ENCODE measurements at regions not wholly inside any gene's neighbourhood (a gene's known extent, or its start where the extent isn't known, plus 50 kb on each side); places are given as distances from the start of the nearest gene placed in this dataset.

GRCh38 chr12:73424484-73424883, 1113.2 kb upstream of the ATXN7L3B start:
- Histone ChIP-seq H3K4me3 (ENCODE audit: low read depth, low read length) (no peak overlapping the region), H3K9me3 (ENCODE audit: control insufficient read depth, low read length) (no peaks in the 10 kb centered on the region), H3K27me3 (ENCODE audit: control insufficient read depth, insufficient read depth, low read length) (no peaks in the 10 kb centered on the region), H3K4me2 (ENCODE audit: low read length) (no peak overlapping the region), H3K27ac (no peak overlapping the region), H3K9ac (no peak overlapping the region), H3K79me2 (no peaks in the 10 kb centered on the region), H2AFZ (no peak overlapping the region), H3K4me1 (no peaks in the 10 kb centered on the region), H3K36me3 (ENCODE audit: control insufficient read depth, insufficient read depth, low read length) (no peaks in the 10 kb centered on the region)
- TF ChIP-seq CTCF (IDR thresholded peaks at IDR 0.05), result no peak

GRCh38 chr12:73445658-73446324, 1091.8 kb upstream of the ATXN7L3B start:
- H3K9ac ChIP-seq, result no peak overlapping the region
- H3K27ac ChIP-seq, result no peak overlapping the region
- H3K36me3 ChIP-seq (ENCODE audit: control insufficient read depth, insufficient read depth, low read length), result no peaks in the 10 kb centered on the region
- H2AFZ ChIP-seq, result no peak overlapping the region
- H3K4me1 ChIP-seq, result no peaks in the 10 kb centered on the region
- H3K4me3 ChIP-seq (ENCODE audit: low read depth, low read length), result no peak overlapping the region
- no peak for TF ChIP-seq CTCF (IDR thresholded peaks at IDR 0.05)
- H3K4me2 ChIP-seq (ENCODE audit: low read length), result no peak overlapping the region
- no peaks in the 10 kb centered on the region for H3K79me2 ChIP-seq
- H3K9me3 ChIP-seq (ENCODE audit: control insufficient read depth, low read length), result no peaks in the 10 kb centered on the region
- no peaks in the 10 kb centered on the region for H3K27me3 ChIP-seq (ENCODE audit: control insufficient read depth, insufficient read depth, low read length)

GRCh38 chr12:73452672-73453469, 1084.8 kb upstream of the ATXN7L3B start:
- no peaks in the 10 kb centered on the region for H3K9me3 ChIP-seq (ENCODE audit: control insufficient read depth, low read length)
- H3K4me2 ChIP-seq (ENCODE audit: low read length), result no peak overlapping the region
- H3K4me3 ChIP-seq (ENCODE audit: low read depth, low read length), result no peak overlapping the region
- H3K9ac ChIP-seq, result no peak overlapping the region
- H3K4me1 ChIP-seq, result no peaks in the 10 kb centered on the region
- H3K36me3 ChIP-seq (ENCODE audit: control insufficient read depth, insufficient read depth, low read length), result no peaks in the 10 kb centered on the region
- H2AFZ ChIP-seq, result no peak overlapping the region
- no peak overlapping the region for H3K27ac ChIP-seq
- H3K27me3 ChIP-seq (ENCODE audit: control insufficient read depth, insufficient read depth, low read length), result no peaks in the 10 kb centered on the region
- no peaks in the 10 kb centered on the region for H3K79me2 ChIP-seq
- no peak for TF ChIP-seq CTCF (IDR thresholded peaks at IDR 0.05)

GRCh38 chr12:73460212-73460611, 1077.4 kb upstream of the ATXN7L3B start:
- Histone ChIP-seq H3K79me2 (no peaks in the 10 kb centered on the region), H3K27ac (no peak overlapping the region), H3K9me3 (ENCODE audit: control insufficient read depth, low read length) (no peaks in the 10 kb centered on the region), H2AFZ (no peak overlapping the region), H3K9ac (no peak overlapping the region), H3K27me3 (ENCODE audit: control insufficient read depth, insufficient read depth, low read length) (no peaks in the 10 kb centered on the region), H3K4me3 (ENCODE audit: low read depth, low read length) (no peak overlapping the region), H3K36me3 (ENCODE audit: control insufficient read depth, insufficient read depth, low read length) (no peaks in the 10 kb centered on the region), H3K4me1 (no peaks in the 10 kb centered on the region), H3K4me2 (ENCODE audit: low read length) (no peak overlapping the region)
- no peak for TF ChIP-seq CTCF (IDR thresholded peaks at IDR 0.05)
